K562 (cell line): ENCODE measurements at regions not wholly inside any gene's neighbourhood (a gene's known extent, or its start where the extent isn't known, plus 50 kb on each side); places are given as distances from the start of the nearest gene placed in this dataset.

Experiments
- ATAC-seq: fragments of 200-7000 bp; cut with Tn5 transposase; 3 replicates; pipeline ENCODE4 v1.9.1; 2020; ENCODE audit warnings: moderate library complexity
- BruUV-seq: library from RNA; stranded (reverse); fragments of 400-500 nt; replicated peaks from 2 replicates; lab custom pipeline; 2021; lab: Mats Ljungman, UMichigan
- CTCF ChIA-PET: fragments of 300-600 bp; formaldehyde crosslinking; extraction: SDS; loops from one replicate; lab custom pipeline; 2021; ENCODE audit warnings: low intra/inter-chr PET ratio; lab: Yijun Ruan, JAX
- POLR2A ChIA-PET: fragments of 300-600, 350-650 bp; sonication (Branson Sonifier 250); formaldehyde crosslinking; extraction: SDS; loops from one replicate; lab custom pipeline; 2021; ENCODE audit warnings: antibody characterized with exemption, inconsistent platforms; lab: Yijun Ruan, JAX
- DNase-seq, 4 experiments: peaks; one replicate each; pipeline versions ENCODE4 v3.0.0 to v3.0.0-alpha.2; 2011 to 2018; ENCODE audit warnings: low spot score in 3 of 4, mixed read lengths in 3 of 4; ENCODE audit errors: extremely low read depth in 1 of 4
- FAIRE-seq: peaks from 2 replicates; lab custom pipeline; 2011; peaks lifted over from hg19 to GRCh38; lab: Jason Lieb, UNC
- H2AFZ ChIP-seq: 2 replicates; pipeline ENCODE4 v1.6.0; 2011; ENCODE audit warnings: low read depth, low read length, control low read depth, inconsistent platforms
- H3K27ac ChIP-seq: fragments of 200-600 bp; 3 replicates; pipeline ENCODE4 v1.8.0; 2011; ENCODE audit warnings: low read depth, mild to moderate bottlenecking, control low read depth, inconsistent platforms, low read length, moderate library complexity, mixed read lengths; ENCODE audit errors: extremely low read depth
- H3K27me3 ChIP-seq, 2 experiments: fragments of 300-600 bp in 1 of 2; 2 replicates in 1 of 2; 3 replicates in 1 of 2; pipeline versions ENCODE4 v1.6.0 to v1.8.0; 2011; ENCODE audit warnings: inconsistent platforms in 2 of 2, low read length in 2 of 2, mild to moderate bottlenecking in 1 of 2, mixed read lengths in 1 of 2, moderate library complexity in 1 of 2; ENCODE audit not compliant: control insufficient read depth in 2 of 2, insufficient read depth in 2 of 2
- H3K36me3 ChIP-seq: fragments of 300-600 bp; 3 replicates; pipeline ENCODE4 v1.8.0; 2011; ENCODE audit warnings: mild to moderate bottlenecking, low read length, inconsistent platforms; ENCODE audit not compliant: control insufficient read depth, insufficient read depth
- H3K4me1 ChIP-seq, 2 experiments: fragments of 200-600 bp in 1 of 2; replicated peaks in 1 of 2; 2 replicates in 1 of 2; 3 replicates in 1 of 2; pipeline versions ENCODE4 v1.5.1 to v1.8.0; 2011; ENCODE audit warnings: inconsistent platforms in 2 of 2, low read length in 2 of 2, mild to moderate bottlenecking in 1 of 2, mixed read lengths in 1 of 2, moderate library complexity in 1 of 2; ENCODE audit not compliant: control insufficient read depth in 2 of 2, insufficient read depth in 2 of 2
- H3K4me2 ChIP-seq: 2 replicates; pipeline ENCODE4 v1.6.1; 2011; ENCODE audit warnings: low read length, control low read depth, inconsistent platforms, mixed read lengths; ENCODE audit not compliant: insufficient read depth
- H3K4me3 ChIP-seq: fragments of 200-600 bp; sonication (generic), shearing (Covaris generic); 2 replicates; pipeline ENCODE4 v1.5.1; 2016; ENCODE audit warnings: control low read depth, inconsistent platforms
- H3K79me2 ChIP-seq: fragments of 200-600 bp; 3 replicates; pipeline ENCODE4 v1.8.0; 2011; ENCODE audit warnings: low read length, inconsistent platforms; ENCODE audit not compliant: control insufficient read depth, insufficient read depth
- H3K9ac ChIP-seq, 2 experiments: 2 replicates each; pipeline versions ENCODE4 v1.6.0 to v1.6.1; 2011; ENCODE audit warnings: low read depth in 2 of 2, low read length in 2 of 2, control low read depth in 1 of 2, inconsistent platforms in 1 of 2, mild to moderate bottlenecking in 1 of 2, mixed read lengths in 1 of 2; ENCODE audit not compliant: insufficient read depth in 1 of 2
- H3K9me1 ChIP-seq: one replicate; pipeline ENCODE4 v1.6.0; 2011; ENCODE audit warnings: inconsistent platforms, mild to moderate bottlenecking, low read length, moderate library complexity; ENCODE audit not compliant: control insufficient read depth, insufficient read depth
- H3K9me3 ChIP-seq: replicated peaks from 2 replicates; pipeline ENCODE4 v1.5.1; 2011; ENCODE audit warnings: low read depth, low read length, inconsistent platforms; ENCODE audit not compliant: control insufficient read depth, insufficient read depth
- H4K20me1 ChIP-seq: replicated peaks from 2 replicates; pipeline ENCODE4 v1.6.1; 2011; ENCODE audit warnings: low read length, inconsistent platforms, mixed read lengths; ENCODE audit not compliant: control insufficient read depth, insufficient read depth
- CCAR2 ChIP-seq: fragments of 200-400 bp; formaldehyde crosslinking; IDR thresholded peaks from 2 replicates; pipeline ENCODE4 v1.6.1; 2017; ENCODE audit warnings: mild to moderate bottlenecking, low read depth, low read length
- DMBX1 ChIP-seq: fragments of 250-450 bp; sonication (Bioruptor Pico); IDR thresholded peaks from 2 replicates; pipeline ENCODE4 v1.8.0; 2022; ENCODE audit warnings: inconsistent platforms, mild to moderate bottlenecking, moderate library complexity, borderline replicate concordance
- EZH2 ChIP-seq: IDR thresholded peaks from 2 replicates; pipeline ENCODE4 v1.6.1; 2012; ENCODE audit warnings: low read depth, mild to moderate bottlenecking, inconsistent platforms, low read length, borderline replicate concordance
- GATAD2A ChIP-seq: fragments of 450-650 bp; IDR thresholded peaks from 2 replicates; pipeline ENCODE4 v1.6.1; 2017
- HCFC1 ChIP-seq: IDR thresholded peaks from 2 replicates; pipeline ENCODE4 v1.6.1; 2012; ENCODE audit warnings: low read depth, low read length, improper control_type of control experiment
- HMG20B ChIP-seq: fragments of 250-450 bp; sonication (Bioruptor Pico); IDR thresholded peaks from 2 replicates; pipeline ENCODE4 v1.5.0; 2021; ENCODE audit warnings: mild to moderate bottlenecking
- KAT8 ChIP-seq: fragments of 450-650 bp; IDR thresholded peaks from 2 replicates; pipeline ENCODE4 v1.6.1; 2016; ENCODE audit warnings: low read depth, mild to moderate bottlenecking
- MCM2 ChIP-seq: fragments of 450-650 bp; IDR thresholded peaks from 2 replicates; pipeline ENCODE4 v1.6.1; 2017; ENCODE audit warnings: low read depth, mild to moderate bottlenecking
- NFYB ChIP-seq: IDR thresholded peaks from 2 replicates; pipeline ENCODE4 v1.6.1; 2011; ENCODE audit warnings: mild to moderate bottlenecking, moderate library complexity; ENCODE audit not compliant: insufficient read length; ENCODE audit errors: extremely low read depth
- SRF ChIP-seq, 2 experiments: fragments of 250-450, 450-650 bp in 1 of 2; sonication (Bioruptor Pico) in 1 of 2; sonication (generic) in 1 of 2; formaldehyde crosslinking; IDR thresholded peaks; 2 replicates each; pipeline versions ENCODE4 v1.5.0 to v1.5.1; 2020 to 2022; ENCODE audit warnings: mild to moderate bottlenecking in 1 of 2, missing genetic modification reagents in 1 of 2
- ZNF232 ChIP-seq: sonication (generic); formaldehyde crosslinking; IDR thresholded peaks from 2 replicates; pipeline ENCODE4 v1.8.0; 2022; ENCODE audit warnings: mild to moderate bottlenecking, missing genetic modification reagents
- ZNF253 ChIP-seq: fragments of 250-450 bp; sonication (Bioruptor Pico); conservative IDR thresholded peaks from 2 replicates; pipeline ENCODE4 v1.6.1; 2021; ENCODE audit warnings: mild to moderate bottlenecking
- ZNF586 ChIP-seq: fragments of 450-650 bp; formaldehyde crosslinking; conservative IDR thresholded peaks from 2 replicates; pipeline ENCODE4 v1.4.0; 2020; ENCODE audit warnings: mild to moderate bottlenecking, moderate library complexity
- WGBS: fragments of 100-300 bp; shearing (Covaris generic); methylation state at CpG from one replicate; pipeline ENCODE4 v1.1.6; 2016; ENCODE audit warnings: low coverage, mixed read lengths; ENCODE audit not compliant: insufficient coverage; ENCODE audit errors: missing lambda C conversion rate; 5-methylcytosine and 5-hydroxymethylcytosine counted together
- in situ Hi-C: fragments of 300-500 bp; cut with MboI; formaldehyde crosslinking; loops from 4 replicates; pipeline ENCODE4 v1.15.0; 2018; ENCODE audit warnings: inconsistent platforms, mixed read lengths
- intact Hi-C: fragments of 100-400 bp; cut with micrococcal nuclease; formaldehyde crosslinking; loops from 2 replicates; pipeline ENCODE4 v1.14.2; 2022
- TF ChIP-seq, protein P1 (sequence below): fragments of 200-400 bp; formaldehyde crosslinking; IDR thresholded peaks from 2 replicates; pipeline ENCODE4 v1.6.1; 2017; ENCODE audit warnings: mild to moderate bottlenecking, low read depth, low read length, moderate library complexity

- CTCF ChIA-PET: no interaction called here
- Histone ChIP-seq H3K36me3 (no peaks in the 10 kb centered on the region), H3K27ac (no peak overlapping the region), H4K20me1 (peaks cover 3% of the 10 kb centered on the region; the same call in 1 of the 2 replicates), H3K79me2 (no peaks in the 10 kb centered on the region), H3K9ac (no peak overlapping the region), H3K4me2 (no peak overlapping the region), H3K27me3 (peaks cover 0 to 17% of the 10 kb centered on the region in 2 experiments; a peak in 1 of 5 replicates), H3K9me1 (no peaks in the 10 kb centered on the region), H3K9me3 (no peaks in the 10 kb centered on the region), H3K4me3 (no peak overlapping the region), H3K4me1 (no peaks in the 10 kb centered on the region), H2AFZ (no peak overlapping the region)
- no TSS peak for BruUV-seq
- POLR2A ChIA-PET: interaction anchor here (1.0 kb wide), 1 partner anchor 9 kb away, joined by 3 read pairs; no protein-coding TSS in a partner anchor
- no peak for TF ChIP-seq CCAR2
- no peak for TF ChIP-seq GATAD2A
- no peak for TF ChIP-seq NFYB
- no peak for TF ChIP-seq SRF (CRISPR knock-in tag; IDR thresholded peaks at IDR 0.05)
- no peak for TF ChIP-seq HCFC1
- no peak for TF ChIP-seq ZNF253 (CRISPR knock-in tag)
- no peak for TF ChIP-seq KAT8
- TF ChIP-seq ZNF232 (CRISPR knock-in tag): no peak
- no peak for TF ChIP-seq DMBX1 (CRISPR knock-in tag)
- TF ChIP-seq EZH2: no peak
- TF ChIP-seq, protein P1, sequence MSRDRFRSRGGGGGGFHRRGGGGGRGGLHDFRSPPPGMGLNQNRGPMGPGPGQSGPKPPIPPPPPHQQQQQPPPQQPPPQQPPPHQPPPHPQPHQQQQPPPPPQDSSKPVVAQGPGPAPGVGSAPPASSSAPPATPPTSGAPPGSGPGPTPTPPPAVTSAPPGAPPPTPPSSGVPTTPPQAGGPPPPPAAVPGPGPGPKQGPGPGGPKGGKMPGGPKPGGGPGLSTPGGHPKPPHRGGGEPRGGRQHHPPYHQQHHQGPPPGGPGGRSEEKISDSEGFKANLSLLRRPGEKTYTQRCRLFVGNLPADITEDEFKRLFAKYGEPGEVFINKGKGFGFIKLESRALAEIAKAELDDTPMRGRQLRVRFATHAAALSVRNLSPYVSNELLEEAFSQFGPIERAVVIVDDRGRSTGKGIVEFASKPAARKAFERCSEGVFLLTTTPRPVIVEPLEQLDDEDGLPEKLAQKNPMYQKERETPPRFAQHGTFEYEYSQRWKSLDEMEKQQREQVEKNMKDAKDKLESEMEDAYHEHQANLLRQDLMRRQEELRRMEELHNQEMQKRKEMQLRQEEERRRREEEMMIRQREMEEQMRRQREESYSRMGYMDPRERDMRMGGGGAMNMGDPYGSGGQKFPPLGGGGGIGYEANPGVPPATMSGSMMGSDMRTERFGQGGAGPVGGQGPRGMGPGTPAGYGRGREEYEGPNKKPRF: no peak
- no peak for TF ChIP-seq ZNF586
- TF ChIP-seq MCM2: no peak
- TF ChIP-seq HMG20B: no peak
- no peak for DNase-seq
- 4% methylated on average over 4 of the region's 4 CpGs for WGBS
- no peak for FAIRE-seq
- intact Hi-C loops (no loop called here), in situ Hi-C loops (no loop called here)
- no peak for ATAC-seq
These were observed 1484.9 kb downstream of the BRD1 start for GRCh38 chr22:48342732-48343131.
